Naive B cell (primary cell): ENCODE measurements at regions not wholly inside any gene's neighbourhood (a gene's known extent, or its start where the extent isn't known, plus 50 kb on each side); places are given as distances from the start of the nearest gene placed in this dataset.
"Not testable (repeated sequence)": the region's sequence is repeated elsewhere in the genome, so short reads cannot be mapped to it uniquely, and the experiment has no call there.

Experiments
- ATAC-seq, 2 donors: fragments of 150-1000 bp; cut with Tn5 transposase; 2 replicates each; pipeline ENCODE4 v1.10.0; 2021; ENCODE audit warnings: low read depth in 2 of 2, mild to moderate bottlenecking in 2 of 2, moderate library complexity in 2 of 2
- DNase-seq: peaks from one replicate; pipeline ENCODE4 v3.0.0; 2022
- H3K27ac Mint-ChIP-seq, 6 donors: one replicate each; pipeline ENCODE4 v1.8.0; 2020 to 2022; ENCODE audit warnings: mild to moderate bottlenecking in 6 of 6, mixed read lengths in 6 of 6, moderate library complexity in 5 of 6, inconsistent platforms in 2 of 6
- H3K27me3 Mint-ChIP-seq, 3 donors: one replicate each; pipeline ENCODE4 v1.8.0; 2021 to 2022; ENCODE audit warnings: mixed read lengths in 3 of 3, mild to moderate bottlenecking in 1 of 3
- H3K36me3 Mint-ChIP-seq, 2 donors: one replicate each; pipeline ENCODE4 v1.8.0; 2020 to 2022; ENCODE audit warnings: mixed read lengths in 2 of 2, inconsistent platforms in 1 of 2, mild to moderate bottlenecking in 1 of 2
- H3K4me1 Mint-ChIP-seq, 3 donors: one replicate each; pipeline ENCODE4 v1.8.0; 2020 to 2022; ENCODE audit warnings: mixed read lengths in 3 of 3, inconsistent platforms in 1 of 3, mild to moderate bottlenecking in 1 of 3, moderate library complexity in 1 of 3
- H3K4me3 Mint-ChIP-seq, 8 donors: one replicate each; pipeline ENCODE4 v1.8.0; 2020 to 2022; ENCODE audit warnings: mild to moderate bottlenecking in 8 of 8, mixed read lengths in 8 of 8, moderate library complexity in 8 of 8, inconsistent platforms in 2 of 8
- H3K9me3 Mint-ChIP-seq, 7 donors: one replicate each; pipeline ENCODE4 v1.8.0; 2020 to 2022; ENCODE audit warnings: mixed read lengths in 7 of 7, mild to moderate bottlenecking in 5 of 7, inconsistent platforms in 2 of 7, moderate library complexity in 1 of 7

- H3K36me3 Mint-ChIP-seq, DNase-seq, ATAC-seq, H3K9me3 Mint-ChIP-seq, H3K4me3 Mint-ChIP-seq: not testable (repeated sequence)
- H3K27ac Mint-ChIP-seq = peak overlapping the region in 1 of 6 donors; percentile 42
- peaks cover 10 to 21% (median 18%) of the 10 kb centered on the region in 3 donors for H3K27me3 Mint-ChIP-seq
- peaks cover 7 to 10% (median 8%) of the 10 kb centered on the region in 3 donors for H3K4me1 Mint-ChIP-seq
These were observed 49.6 kb upstream of the ZNF469 start for GRCh38 chr16:88332921-88333825.
